Effector CD4-positive, alpha-beta T cell (primary cell): ENCODE measurements at regions not wholly inside any gene's neighbourhood (a gene's known extent, or its start where the extent isn't known, plus 50 kb on each side); places are given as distances from the start of the nearest gene placed in this dataset.

Experiments used
- DNase-seq: peaks from one replicate; pipeline ENCODE4 v3.0.0-alpha.2; 2020

DNA sequence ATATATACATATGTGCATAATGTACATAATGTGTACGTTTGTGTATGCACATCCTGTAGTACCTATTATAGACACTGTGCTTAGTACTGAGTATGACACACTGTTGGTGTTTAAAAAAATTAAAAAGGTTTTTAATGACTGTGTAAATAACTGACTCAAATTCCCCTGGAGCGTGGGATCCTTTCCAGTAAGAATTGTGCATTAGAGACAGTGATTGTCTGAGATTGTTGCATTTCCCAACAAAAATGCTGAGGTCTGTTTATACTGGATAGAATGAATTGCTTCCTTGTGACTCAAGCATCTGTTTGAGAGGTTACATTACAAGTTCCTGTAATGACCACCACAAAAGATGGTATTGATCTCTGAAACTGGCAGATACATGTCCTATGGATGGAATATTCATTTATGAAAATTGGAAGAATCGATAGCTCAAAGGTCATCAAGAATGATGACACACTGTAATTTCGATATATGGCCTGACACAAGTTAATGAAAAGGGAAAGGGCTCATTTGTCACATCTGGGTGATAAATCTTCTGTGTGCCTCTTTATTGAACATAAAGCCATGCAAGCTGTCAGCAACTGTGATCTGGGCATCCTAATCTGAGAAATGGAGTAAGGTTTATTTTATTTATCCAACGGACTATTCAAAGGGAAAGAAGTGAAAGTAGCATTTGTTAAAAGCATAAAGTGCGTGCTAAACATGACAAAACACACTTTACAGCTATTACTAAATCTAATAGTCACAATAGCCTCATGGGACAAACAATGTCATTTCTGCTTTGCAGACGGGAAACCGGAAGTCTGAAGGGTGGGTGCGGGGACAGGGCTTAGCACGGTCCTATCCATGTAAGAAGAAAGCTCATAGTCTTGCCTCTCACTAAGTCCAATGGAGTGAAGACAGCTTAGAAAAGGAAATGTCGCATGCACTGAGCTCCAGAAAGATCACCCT is 228.8 kb downstream of the CDH11 start:
- DNase-seq, result no peak

DNA sequence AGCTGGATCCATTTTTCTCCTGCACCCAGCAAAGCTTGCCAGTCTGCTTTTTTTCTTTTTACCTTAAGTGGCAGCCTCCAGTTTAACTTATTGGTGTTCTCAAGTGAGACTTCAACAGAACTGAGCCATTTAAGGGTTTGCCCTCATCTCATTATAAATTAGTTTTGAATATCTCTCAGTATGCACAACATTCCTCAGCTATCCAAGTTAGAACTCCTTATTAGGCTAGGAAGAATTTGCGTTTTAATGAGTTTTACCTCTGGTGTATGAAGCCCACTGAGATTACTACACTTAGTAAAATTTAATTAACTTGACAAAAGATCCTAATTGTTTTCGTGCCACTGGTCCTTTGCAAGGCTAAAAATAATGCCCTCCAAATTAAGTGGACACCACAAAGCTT is 232.4 kb downstream of the CDH11 start:
- DNase-seq, result no peak

DNA sequence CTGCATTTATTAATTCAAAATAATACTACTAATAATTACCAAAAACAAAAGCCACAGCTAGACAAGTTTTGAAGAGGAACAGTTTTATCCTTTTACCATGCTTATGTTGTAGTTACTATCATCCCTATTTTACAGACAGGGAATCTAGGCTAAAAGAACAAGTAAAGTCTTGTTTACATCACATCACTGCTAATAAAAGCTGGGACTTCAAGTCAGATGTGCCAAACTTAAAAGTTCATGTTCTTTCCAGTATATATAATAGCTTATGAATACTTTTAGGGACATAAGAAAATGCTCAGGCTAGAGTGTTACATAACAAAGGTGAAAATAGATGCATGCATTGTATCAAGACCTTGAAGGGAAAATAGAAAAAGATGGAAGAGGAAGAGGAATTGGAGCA is 234.2 kb downstream of the CDH11 start:
- no peak for DNase-seq

DNA sequence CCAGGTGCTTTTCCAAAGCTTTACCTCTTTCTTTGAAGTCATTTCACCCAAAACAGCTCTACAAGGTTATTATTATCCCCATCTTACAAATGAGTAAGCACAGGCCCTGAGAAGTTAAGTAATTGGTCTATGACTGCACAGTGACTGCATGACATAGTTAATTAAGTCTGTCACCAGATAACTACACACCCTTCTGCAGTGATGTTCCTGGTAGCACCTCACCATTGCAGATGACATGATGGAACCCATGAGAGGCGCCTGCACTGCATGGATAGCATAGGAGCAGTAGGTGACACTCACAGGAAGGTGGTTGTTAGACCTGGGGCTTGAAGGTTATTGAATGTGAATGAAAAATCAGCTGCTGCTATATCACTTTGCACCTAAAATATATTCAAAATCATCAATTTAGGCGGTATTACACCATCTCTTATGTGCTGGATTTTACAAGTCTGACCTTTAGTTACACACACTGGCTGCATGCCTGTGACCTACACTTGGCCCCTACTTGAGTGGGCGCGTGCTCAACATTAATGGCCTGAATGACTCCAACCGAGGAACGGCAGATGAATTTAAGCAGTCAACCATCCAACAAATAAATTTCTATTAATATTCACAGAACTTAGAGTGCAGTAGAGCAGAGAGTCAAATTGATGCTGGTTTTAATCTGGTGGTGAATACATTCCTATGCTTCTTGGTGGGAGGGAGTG is 239.6 kb downstream of the CDH11 start:
- no peak for DNase-seq

DNA sequence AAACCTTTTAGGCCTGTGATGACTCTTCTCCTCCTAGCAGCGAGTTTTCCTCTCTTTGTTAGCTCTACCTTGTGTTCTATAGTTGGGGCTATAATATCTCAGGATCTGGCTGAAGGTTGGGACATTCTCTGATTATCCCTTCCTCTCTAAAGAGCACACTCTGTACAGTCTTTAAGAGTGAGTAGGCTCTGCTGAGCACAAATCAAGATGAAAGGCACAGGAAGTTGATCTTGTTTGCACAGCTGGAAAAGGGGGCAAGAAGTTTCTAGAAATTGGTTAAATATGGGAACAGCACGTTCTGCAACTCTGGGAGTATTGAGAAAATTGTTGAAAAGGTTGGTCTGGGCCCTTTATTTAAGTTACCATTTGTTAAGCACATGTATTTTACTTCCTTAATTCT is 240.9 kb downstream of the CDH11 start:
- DNase-seq, result no peak

DNA sequence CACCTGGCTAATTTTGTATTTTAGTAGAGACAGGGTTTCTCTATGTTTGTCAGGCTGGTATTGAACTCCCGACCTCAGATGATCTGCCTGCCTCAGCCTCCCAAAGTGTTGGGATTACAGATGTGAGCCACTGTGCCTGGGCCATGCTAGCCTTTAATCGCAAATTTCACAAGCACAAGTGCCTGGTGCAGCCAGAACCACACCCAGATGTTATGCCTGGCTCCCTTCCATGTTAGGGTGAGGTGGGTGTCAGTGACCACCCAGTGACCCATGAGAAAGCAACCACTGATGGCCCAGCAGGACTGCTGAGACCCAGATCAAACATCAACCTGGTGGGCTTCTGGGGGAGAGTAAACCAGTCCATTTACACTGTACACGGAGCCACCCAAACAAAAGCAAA is 241.9 kb downstream of the CDH11 start:
- no peak for DNase-seq

DNA sequence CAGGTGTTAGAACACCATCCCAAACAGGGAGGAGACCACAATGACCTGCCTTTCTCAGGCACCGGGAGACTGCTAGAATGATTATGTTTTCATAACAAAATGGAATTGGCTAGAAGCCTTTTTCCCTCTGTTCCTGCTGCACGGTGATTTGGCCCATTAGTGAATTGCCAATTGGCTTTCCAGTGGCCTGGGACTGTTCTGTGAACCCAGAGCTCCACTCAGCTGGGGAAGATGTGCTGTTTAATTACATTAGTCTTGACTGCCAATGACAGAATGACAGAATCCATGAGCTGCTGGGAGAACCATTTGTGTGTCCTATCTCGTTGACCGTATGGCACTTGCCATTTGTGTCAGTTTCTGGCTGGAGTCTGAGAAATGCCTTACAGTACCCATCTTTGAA is 242.9 kb downstream of the CDH11 start:
- no peak for DNase-seq

DNA sequence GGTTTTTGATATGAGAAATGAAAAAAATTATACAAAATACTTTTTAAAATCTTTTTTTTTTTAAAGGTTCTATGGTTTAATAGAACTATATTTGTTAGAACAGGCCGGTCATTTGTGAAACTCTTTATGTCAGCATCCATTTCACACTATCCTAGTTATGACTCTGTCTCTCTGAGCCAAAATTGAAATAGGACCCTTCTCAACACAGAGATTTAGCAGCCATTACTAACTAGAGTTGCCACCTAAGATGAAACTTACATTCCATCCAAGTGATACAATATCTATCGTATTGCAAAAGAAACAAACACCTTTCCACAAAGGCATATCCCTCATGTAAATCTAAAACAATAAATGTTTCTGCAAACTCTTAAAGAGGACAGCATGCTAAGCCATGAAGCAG is 249.8 kb downstream of the CDH11 start:
- no peak for DNase-seq

DNA sequence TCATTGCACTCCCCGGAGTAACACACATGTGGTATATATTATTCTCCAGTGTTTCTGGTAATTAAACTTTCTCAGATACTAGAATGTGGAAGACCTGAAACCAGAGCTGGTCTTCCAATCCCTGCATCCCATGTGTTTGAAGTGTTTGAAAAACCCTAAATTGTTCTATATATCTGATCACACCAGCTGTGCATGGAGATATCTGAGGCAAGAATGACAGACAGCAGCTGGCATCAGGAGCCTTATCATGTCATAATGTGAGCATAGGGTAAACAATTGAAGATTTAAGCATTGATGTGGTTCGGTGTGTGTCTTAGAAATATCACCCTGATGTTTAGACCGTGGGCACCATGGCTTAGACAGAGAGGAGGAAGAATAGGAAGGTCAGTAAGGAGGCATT is 251.0 kb downstream of the CDH11 start:
- DNase-seq, result no peak

DNA sequence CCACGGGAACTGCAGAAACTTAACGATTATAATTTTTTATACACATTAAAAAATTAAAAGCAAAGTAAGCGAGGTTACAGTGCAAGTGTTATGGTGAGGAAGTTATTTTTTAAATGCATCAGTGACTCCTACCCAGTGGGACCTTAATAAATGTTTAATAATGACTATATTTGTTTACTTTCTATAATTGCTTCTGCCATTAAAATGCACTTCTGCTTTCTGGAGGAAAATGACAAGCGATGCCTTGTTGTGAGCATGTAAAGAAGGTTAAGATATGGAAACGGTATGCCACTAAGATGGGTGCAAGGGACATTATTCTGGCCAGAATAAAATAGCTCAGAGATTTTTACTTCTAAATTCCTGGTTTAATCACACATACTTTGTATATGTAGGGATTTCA is 252.1 kb downstream of the CDH11 start:
- no peak for DNase-seq

DNA sequence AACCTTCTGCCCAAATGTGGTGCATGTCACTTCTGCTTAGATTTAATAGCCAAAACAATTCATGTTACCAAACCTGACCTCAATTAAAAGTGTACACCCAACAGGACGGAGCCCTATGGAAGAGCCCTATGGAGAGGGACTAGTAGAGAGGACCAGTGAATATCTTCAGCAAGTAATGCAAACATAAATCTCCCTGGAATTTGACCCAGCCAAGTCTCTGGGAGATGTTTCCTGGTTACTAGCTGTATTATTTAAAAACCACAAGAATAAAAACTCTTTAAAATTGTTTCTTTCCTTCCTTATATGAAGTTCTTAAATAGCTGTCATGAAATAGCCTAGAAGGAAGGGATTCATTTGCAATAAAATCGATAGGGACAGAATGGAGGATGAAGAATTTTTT is 255.8 kb downstream of the CDH11 start:
- DNase-seq, result no peak

DNA sequence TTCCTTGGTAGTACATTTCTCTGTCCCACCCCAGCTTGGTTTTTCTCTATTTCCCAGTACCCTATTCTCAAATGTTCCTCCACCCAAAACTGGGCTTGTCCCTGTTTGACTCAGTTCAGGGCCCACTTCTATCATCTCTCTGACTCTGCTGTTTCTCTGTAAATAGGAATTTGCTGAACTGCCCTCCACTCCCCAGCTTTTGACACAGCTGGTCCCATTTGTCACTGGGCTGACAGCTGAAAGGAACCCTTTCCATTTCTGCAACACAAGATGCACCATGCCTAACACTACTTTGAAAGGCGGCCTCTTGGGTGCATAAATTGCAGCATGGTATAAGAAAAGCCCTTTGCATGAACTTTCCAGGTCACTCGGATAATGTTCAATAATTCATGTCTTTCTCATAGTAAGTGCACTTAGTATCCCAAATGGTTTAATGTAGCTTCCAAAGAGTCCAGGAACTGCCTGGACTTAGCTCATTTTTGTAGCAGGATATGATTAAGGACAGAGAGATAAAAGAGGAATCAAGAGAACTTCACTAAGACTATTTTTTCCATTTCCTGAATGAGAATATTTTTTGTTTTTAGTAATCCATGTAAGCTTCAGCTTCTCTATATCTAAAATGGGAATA is 256.7 kb downstream of the CDH11 start:
- DNase-seq, result no peak

DNA sequence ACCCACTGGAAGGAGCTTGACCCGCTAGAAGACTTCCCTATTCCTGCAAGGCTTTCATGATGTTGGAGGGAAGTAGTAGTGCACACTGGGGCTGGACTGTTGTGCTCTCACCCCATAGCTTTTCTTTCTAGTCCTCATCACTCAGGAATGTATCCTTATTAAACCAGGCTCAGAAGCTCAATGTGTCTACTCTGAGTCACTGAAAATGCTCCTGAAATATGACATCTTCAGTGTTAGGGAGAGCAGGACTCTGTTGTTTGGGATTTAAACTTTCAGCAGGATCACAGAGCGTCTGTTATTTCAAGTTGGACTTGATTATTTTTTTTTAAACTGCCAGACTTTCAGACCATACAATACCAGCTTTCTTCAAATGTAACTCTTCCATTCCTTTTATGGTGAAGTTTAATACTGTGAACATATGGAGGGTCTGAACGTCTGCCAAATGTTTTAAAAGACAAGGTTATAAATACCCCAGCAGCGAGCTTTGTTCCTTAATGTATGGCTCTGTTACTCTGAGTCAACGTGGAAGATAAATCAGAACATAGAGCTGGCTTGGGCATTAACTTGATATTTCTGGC is 257.5 kb downstream of the CDH11 start:
- no peak for DNase-seq

DNA sequence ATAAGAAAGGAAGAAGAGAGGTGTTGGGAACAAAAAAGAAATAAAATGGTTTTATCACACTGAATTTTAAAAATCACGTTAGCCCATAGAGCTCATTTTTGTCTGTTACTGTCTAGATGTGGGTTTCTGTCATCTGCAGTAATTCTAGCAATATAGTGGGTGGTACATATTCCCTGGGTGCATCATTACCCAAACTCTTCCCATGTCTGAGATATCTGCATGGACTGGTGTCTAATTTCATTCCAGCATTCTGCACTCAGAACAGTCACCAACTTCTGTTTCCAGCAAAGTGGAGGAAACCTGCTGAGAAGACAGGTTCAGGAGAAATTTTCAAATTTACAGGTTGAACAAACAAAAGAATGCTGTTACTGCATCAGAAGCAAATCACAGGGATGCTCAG is 263.8 kb downstream of the CDH11 start:
- no peak for DNase-seq

DNA sequence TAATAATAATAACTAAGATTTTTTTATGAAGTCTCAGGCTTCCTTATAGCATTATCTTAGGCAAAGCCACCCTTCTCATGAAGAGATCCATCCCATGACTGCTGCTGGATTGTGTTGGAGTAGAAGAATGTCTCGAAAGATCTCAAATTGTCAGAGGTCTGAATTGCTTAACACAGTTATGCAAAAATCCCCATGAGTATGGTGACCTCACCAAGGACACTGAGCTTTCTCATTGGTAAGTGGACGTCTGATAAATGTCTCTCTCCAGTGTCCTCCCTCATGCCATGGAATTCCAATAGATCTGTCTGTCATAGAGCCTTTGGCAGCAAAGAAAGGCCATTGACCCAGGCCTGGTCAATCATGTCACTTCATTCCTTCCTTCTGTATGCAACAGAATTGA is 264.5 kb downstream of the CDH11 start:
- no peak for DNase-seq

DNA sequence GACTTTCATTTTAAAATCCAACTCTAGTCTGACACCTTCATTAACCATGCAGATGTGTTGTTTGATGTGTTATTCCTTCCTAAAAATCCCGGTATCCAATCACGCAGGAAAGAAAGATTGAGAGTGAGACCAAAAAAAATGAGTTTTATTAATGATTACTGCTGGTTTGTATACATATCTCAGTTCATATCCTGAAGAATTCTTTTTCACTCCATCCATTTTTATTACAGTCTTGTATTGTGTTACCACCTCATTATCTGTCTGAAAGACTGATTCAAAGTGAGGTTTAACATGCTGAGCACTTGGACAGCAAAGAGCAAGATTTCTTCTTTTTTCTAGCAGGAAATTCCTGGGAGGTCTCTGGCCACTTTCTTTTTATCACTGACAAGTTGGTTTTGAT is 268.3 kb downstream of the CDH11 start:
- no peak for DNase-seq

DNA sequence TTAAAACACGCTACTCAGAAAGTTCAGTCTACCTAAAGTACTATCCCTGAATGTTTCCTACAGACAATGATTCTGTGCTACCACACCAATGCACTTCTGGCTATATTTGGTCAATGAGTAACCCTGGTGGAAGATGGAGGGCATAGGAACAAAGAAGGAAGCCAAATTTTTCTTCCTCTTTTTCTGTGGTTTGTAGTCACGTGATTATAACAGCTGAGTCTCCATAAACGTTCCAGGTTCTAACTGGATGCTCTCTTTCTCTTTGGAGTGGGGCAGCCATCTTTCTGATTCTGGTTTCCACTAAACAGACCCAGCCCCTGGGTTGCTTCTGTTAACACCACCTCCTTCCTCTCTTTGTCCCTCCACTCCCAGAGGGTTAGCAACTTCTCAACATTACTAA is 274.9 kb downstream of the CDH11 start:
- no peak for DNase-seq

DNA sequence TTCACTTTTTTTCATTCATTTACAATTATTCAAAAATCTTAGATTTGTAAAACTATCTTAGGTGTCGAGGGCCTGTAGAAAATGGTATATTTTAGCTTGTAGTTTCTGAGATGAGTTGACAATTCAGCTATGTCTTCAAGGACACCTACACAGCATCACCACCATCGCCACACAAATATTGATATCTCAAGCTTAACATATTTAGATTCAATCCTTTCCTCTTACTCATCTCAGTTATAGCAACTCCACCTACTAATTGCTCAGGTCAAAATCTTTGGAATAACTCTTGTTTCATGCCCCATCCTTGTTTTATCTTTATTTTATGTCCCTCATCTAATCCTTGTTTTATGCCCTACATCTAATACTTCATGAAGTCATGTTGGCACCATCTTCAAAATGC is 276.8 kb downstream of the CDH11 start:
- no peak for DNase-seq

DNA sequence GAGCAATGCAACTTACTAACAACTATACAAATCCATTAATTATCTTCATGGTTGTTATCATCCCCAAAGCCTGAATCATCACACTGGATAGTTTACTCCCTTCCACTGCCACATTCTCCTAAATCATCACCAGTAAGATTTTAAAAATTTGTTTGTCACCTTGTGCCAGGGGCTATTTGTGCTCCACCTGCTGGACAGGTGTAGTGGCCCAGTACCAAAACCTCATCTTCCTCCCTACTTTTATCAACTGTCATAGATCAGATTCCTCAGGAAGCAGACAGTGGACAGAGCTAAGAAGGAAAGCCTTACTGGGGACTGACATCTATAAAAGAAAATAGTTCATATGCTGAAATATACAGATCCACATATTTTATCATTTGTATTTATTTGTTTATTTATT is 280.4 kb downstream of the CDH11 start:
- no peak for DNase-seq

DNA sequence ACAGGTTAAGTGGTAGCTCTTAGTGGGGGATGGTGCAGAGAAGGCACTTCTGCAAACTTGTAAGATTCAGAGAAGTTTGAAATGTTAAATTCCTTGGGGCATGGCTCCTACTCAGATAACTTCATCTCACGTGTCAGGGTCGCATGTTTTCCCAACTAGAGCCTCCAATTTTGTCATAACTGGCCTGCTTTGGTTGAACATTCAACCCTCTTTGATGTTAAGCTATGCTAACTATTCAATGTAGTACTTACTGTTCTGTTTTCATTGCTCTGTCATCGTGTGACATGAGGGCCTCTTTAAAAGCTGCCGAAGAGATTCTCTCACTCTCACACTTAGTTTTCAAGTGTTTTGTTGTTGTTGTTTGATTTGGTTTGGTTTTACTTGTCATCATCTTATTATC is 280.8 kb downstream of the CDH11 start:
- DNase-seq, result no peak

DNA sequence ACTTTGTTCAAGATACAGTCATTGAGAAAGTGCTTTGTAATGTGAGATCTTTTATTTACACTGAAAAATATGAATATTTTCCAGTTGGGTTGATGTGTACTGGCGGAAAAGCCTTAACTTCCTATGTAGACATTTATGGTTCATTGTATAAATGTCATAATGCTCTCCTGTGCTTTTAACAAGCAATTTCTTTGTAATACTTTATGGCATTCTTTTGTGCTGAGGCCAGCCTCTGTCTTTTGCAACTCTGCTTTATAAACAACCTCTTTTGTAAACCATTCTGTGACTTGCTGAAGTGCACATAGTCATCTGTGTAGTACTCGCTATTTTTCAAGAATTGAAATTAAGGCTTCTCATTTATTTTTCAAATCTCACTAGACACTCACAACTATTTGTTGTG is 291.2 kb downstream of the CDH11 start:
- no peak for DNase-seq

DNA sequence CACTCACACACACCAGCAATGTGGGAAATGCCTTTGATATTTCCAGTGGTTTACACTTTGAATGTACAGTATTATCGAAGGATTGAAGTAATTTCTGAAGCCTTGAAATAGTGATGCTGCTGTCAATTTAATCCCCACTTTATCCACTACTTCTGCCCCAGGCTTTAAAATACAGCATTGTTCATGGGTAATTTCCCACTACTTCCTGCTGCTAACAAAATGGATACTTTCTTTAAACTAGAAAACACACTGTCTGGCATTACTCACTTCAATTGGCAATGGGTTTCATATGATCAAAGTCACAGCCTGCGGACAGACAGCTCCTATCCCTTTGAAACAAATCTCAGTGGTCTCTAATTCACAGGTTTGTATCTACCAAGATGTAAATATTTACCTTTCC is 292.2 kb downstream of the CDH11 start:
- no peak for DNase-seq

DNA sequence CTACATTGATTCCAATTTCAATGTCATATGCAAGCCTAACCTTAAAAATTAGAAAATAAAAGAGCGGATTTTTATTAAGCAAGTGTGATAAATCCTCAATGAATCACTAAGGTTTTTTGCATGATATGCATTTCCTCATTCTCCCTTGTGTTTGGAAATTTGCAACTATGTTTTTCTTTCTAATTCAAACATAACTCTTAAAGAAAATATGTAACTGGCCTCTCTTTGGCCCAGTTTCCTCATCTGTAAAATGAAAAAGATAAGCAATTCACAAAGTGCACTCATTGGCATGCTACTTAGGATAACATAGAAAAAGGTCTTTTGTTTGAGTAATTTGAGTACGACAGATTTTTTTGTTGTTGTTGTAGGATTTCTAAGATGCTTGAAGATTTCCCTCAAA is 295.5 kb downstream of the CDH11 start:
- no peak for DNase-seq
